Activated CD8-positive, alpha-beta memory T cell treated with anti-CD3 and anti-CD28 coated beads, Interleukin-2, amount 10 ng/mL, durations not matched to agents 7 days and 5 days (primary cell): ENCODE measurements at regions not wholly inside any gene's neighbourhood (a gene's known extent, or its start where the extent isn't known, plus 50 kb on each side); places are given as distances from the start of the nearest gene placed in this dataset.

Experiments
- ATAC-seq: fragments of 150-1000 bp; cut with Tn5 transposase; one replicate; pipeline ENCODE4 v1.10.0; 2021; ENCODE audit warnings: moderate library complexity
- CTCF ChIA-PET: fragments of 350-600 bp; sonication (Branson Sonifier 250); formaldehyde crosslinking; loops from one replicate; lab custom pipeline; 2021; ENCODE audit warnings: antibody characterized with exemption; lab: Charles Lee
- DNase-seq: peaks from one replicate; pipeline ENCODE4 v3.0.0-alpha.2; 2020
- H3K27ac Mint-ChIP-seq: one replicate; pipeline ENCODE4 v1.8.0; 2021; ENCODE audit warnings: mild to moderate bottlenecking, mixed read lengths
- H3K27me3 Mint-ChIP-seq: one replicate; pipeline ENCODE4 v1.8.0; 2021; ENCODE audit warnings: mixed read lengths
- H3K36me3 Mint-ChIP-seq: one replicate; pipeline ENCODE4 v1.8.0; 2021; ENCODE audit warnings: mild to moderate bottlenecking, mixed read lengths
- H3K4me1 Mint-ChIP-seq: one replicate; pipeline ENCODE4 v1.8.0; 2021; ENCODE audit warnings: mixed read lengths
- H3K4me3 Mint-ChIP-seq: one replicate; pipeline ENCODE4 v1.8.0; 2021; ENCODE audit warnings: mild to moderate bottlenecking, moderate library complexity, mixed read lengths
- H3K9me3 Mint-ChIP-seq: one replicate; pipeline ENCODE4 v1.8.0; 2022; ENCODE audit warnings: low read depth, mixed read lengths

GRCh38 chr1:65724151-65724550, 68.5 kb upstream of the PDE4B start:
- H3K27me3 Mint-ChIP-seq, result peaks cover 36% of the 10 kb centered on the region
- H3K27ac Mint-ChIP-seq, result no peak overlapping the region
- H3K9me3 Mint-ChIP-seq, result no peaks in the 10 kb centered on the region
- no peak for ATAC-seq
- no peak overlapping the region for H3K4me3 Mint-ChIP-seq
- H3K4me1 Mint-ChIP-seq, result no peaks in the 10 kb centered on the region
- H3K36me3 Mint-ChIP-seq, result no peaks in the 10 kb centered on the region
- DNase-seq, result no peak
- CTCF ChIA-PET, result interaction anchor here (1.0 kb wide), 1 partner anchor 36 kb away, joined by 3 read pairs; no protein-coding TSS in a partner anchor

GRCh38 chr1:65725064-65725463, 67.6 kb upstream of the PDE4B start:
- CTCF ChIA-PET, result interaction anchor here (1.0 kb wide), 1 partner anchor 37 kb away, joined by 3 read pairs; no protein-coding TSS in a partner anchor
- H3K36me3 Mint-ChIP-seq, result no peaks in the 10 kb centered on the region
- ATAC-seq, result no peak
- H3K27me3 Mint-ChIP-seq, result peaks cover 39% of the 10 kb centered on the region
- H3K4me3 Mint-ChIP-seq, result no peak overlapping the region
- H3K9me3 Mint-ChIP-seq, result no peaks in the 10 kb centered on the region
- no peaks in the 10 kb centered on the region for H3K4me1 Mint-ChIP-seq
- no peak for DNase-seq
- no peak overlapping the region for H3K27ac Mint-ChIP-seq

GRCh38 chr1:65728504-65728903, 64.2 kb upstream of the PDE4B start:
- CTCF ChIA-PET, result no interaction called here
- Mint-ChIP-seq H3K4me1 (no peaks in the 10 kb centered on the region), H3K9me3 (no peaks in the 10 kb centered on the region), H3K36me3 (no peaks in the 10 kb centered on the region), H3K27me3 (peaks cover 46% of the 10 kb centered on the region), H3K27ac (no peak overlapping the region), H3K4me3 (no peak overlapping the region)
- DNase-seq (no peak), ATAC-seq (no peak)

GRCh38 chr1:65729259-65729658, 63.4 kb upstream of the PDE4B start:
- no peak for DNase-seq
- Mint-ChIP-seq H3K27ac (no peak overlapping the region), H3K4me1 (no peaks in the 10 kb centered on the region), H3K4me3 (no peak overlapping the region), H3K36me3 (no peaks in the 10 kb centered on the region), H3K27me3 (peaks cover 44% of the 10 kb centered on the region), H3K9me3 (no peaks in the 10 kb centered on the region)
- CTCF ChIA-PET, result no interaction called here
- no peak for ATAC-seq

- Mint-ChIP-seq H3K4me3 (no peak overlapping the region), H3K9me3 (no peaks in the 10 kb centered on the region), H3K4me1 (no peaks in the 10 kb centered on the region), H3K27ac (no peak overlapping the region), H3K36me3 (no peaks in the 10 kb centered on the region), H3K27me3 (peaks cover 19% of the 10 kb centered on the region)
- no peak for ATAC-seq
- no peak for DNase-seq
- CTCF ChIA-PET, result no interaction called here
Measured at GRCh38 chr1:65734979-65735378, 57.7 kb upstream of the PDE4B start.

- no peak overlapping the region for H3K4me3 Mint-ChIP-seq
- peaks cover 22% of the 10 kb centered on the region for H3K27me3 Mint-ChIP-seq
- DNase-seq, result no peak
- H3K27ac Mint-ChIP-seq, result no peak overlapping the region
- CTCF ChIA-PET, result no interaction called here
- peaks cover 11% of the 10 kb centered on the region for H3K9me3 Mint-ChIP-seq
- H3K4me1 Mint-ChIP-seq, result no peaks in the 10 kb centered on the region
- ATAC-seq, result no peak
- no peaks in the 10 kb centered on the region for H3K36me3 Mint-ChIP-seq
Measured at GRCh38 chr1:65741993-65742392, 50.7 kb upstream of the PDE4B start.
